HepG2 (cell line): ENCODE measurements at regions not wholly inside any gene's neighbourhood (a gene's known extent, or its start where the extent isn't known, plus 50 kb on each side); places are given as distances from the start of the nearest gene placed in this dataset.

Experiments
- ATAC-seq: fragments of 200-7000 bp; cut with Tn5 transposase; 3 replicates; pipeline ENCODE4 v1.9.1; 2020; ENCODE audit warnings: mild to moderate bottlenecking, moderate library complexity
- BruUV-seq: library from RNA; stranded (reverse); fragments of 400-500 nt; replicated peaks from 2 replicates; lab custom pipeline; 2021; lab: Mats Ljungman, UMichigan
- CTCF ChIA-PET: fragments of 300-600 bp; formaldehyde crosslinking; extraction: SDS; loops from one replicate; lab custom pipeline; 2021; ENCODE audit warnings: low total read pairs, inconsistent platforms, low intra/inter-chr PET ratio; lab: Yijun Ruan, JAX
- POLR2A ChIA-PET: fragments of 350-600 bp; sonication (Branson Sonifier 250); formaldehyde crosslinking; loops from one replicate; lab custom pipeline; 2020; ENCODE audit warnings: antibody characterized with exemption, inconsistent platforms; lab: Yijun Ruan, JAX
- DNase-seq: peaks from one replicate; pipeline ENCODE4 v3.0.0-alpha.2; 2015; ENCODE audit warnings: low spot score
- FAIRE-seq: peaks from 3 replicates; lab custom pipeline; 2011; peaks lifted over from hg19 to GRCh38; lab: Jason Lieb, UNC
- H2AFZ ChIP-seq: one replicate; pipeline ENCODE4 v1.6.1; 2011; ENCODE audit warnings: low read length, inconsistent platforms
- H3K27ac ChIP-seq: fragments of 300-600 bp; 3 replicates; pipeline ENCODE4 v1.8.0; 2011; ENCODE audit warnings: mixed run types, mild to moderate bottlenecking, mixed read lengths, low read length, inconsistent platforms; ENCODE audit not compliant: insufficient read depth; ENCODE audit errors: extremely low read length
- H3K27me3 ChIP-seq, 2 experiments: fragments of 200-600 bp in 1 of 2; 2 replicates in 1 of 2; 3 replicates in 1 of 2; pipeline versions ENCODE4 v1.6.0 to v1.8.0; 2011; ENCODE audit warnings: low read length in 2 of 2, mild to moderate bottlenecking in 2 of 2, moderate library complexity in 2 of 2, inconsistent platforms in 1 of 2; ENCODE audit not compliant: insufficient read depth in 2 of 2, control insufficient read depth in 1 of 2
- H3K36me3 ChIP-seq, 2 experiments: fragments of 200-600 bp in 1 of 2; replicated peaks in 1 of 2; 2 replicates in 1 of 2; 3 replicates in 1 of 2; pipeline versions ENCODE4 v1.5.1 to v1.8.0; 2011; ENCODE audit warnings: low read length in 2 of 2, inconsistent platforms in 1 of 2; ENCODE audit not compliant: insufficient read depth in 2 of 2, control insufficient read depth in 1 of 2
- H3K4me1 ChIP-seq: 2 replicates; pipeline ENCODE4 v1.5.1; 2012; ENCODE audit warnings: low read length, inconsistent platforms; ENCODE audit not compliant: insufficient read depth
- H3K4me2 ChIP-seq: 2 replicates; pipeline ENCODE4 v1.6.0; 2011; ENCODE audit warnings: low read depth, low read length, inconsistent platforms
- H3K4me3 ChIP-seq, 3 experiments: fragments of 200-600 bp in 1 of 3; sonication (generic), shearing (Covaris generic) in 1 of 3; replicated peaks in 1 of 3; 2 replicates each; pipeline ENCODE4 v1.5.1; 2011 to 2016; ENCODE audit warnings: low read length in 3 of 3, inconsistent platforms in 2 of 3, low read depth in 2 of 3, mild to moderate bottlenecking in 2 of 3, control low read depth in 1 of 3, mixed read lengths in 1 of 3; ENCODE audit not compliant: insufficient read depth in 1 of 3
- H3K79me2 ChIP-seq: one replicate; pipeline ENCODE4 v1.6.1; 2011; ENCODE audit warnings: low read length, inconsistent platforms; ENCODE audit not compliant: insufficient read depth
- H3K9ac ChIP-seq: 2 replicates; pipeline ENCODE4 v1.6.0; 2011; ENCODE audit warnings: mild to moderate bottlenecking, low read depth, low read length, inconsistent platforms; ENCODE audit not compliant: insufficient read depth
- H3K9me3 ChIP-seq: 2 replicates; pipeline ENCODE4 v1.5.1; 2012; ENCODE audit warnings: mild to moderate bottlenecking, low read length
- H4K20me1 ChIP-seq: 2 replicates; pipeline ENCODE4 v1.6.0; 2011; ENCODE audit warnings: inconsistent platforms, mild to moderate bottlenecking, low read length, moderate library complexity; ENCODE audit not compliant: insufficient read depth
- ATF3 ChIP-seq: sonication (generic); formaldehyde crosslinking; IDR thresholded peaks from 2 replicates; pipeline ENCODE4 v1.4.0; 2020; ENCODE audit warnings: missing genetic modification reagents
- KLF6 ChIP-seq: IDR thresholded peaks from 2 replicates; pipeline ENCODE4 v1.8.0; 2016; ENCODE audit warnings: missing biosample characterization, missing genetic modification reagents
- MEIS1 ChIP-seq: sonication (generic); formaldehyde crosslinking; IDR thresholded peaks from 2 replicates; pipeline ENCODE4 v1.9.0; 2021; ENCODE audit warnings: mild to moderate bottlenecking, missing genetic modification reagents, moderate library complexity, borderline replicate concordance
- MLX ChIP-seq: IDR thresholded peaks from 2 replicates; pipeline ENCODE4 v1.6.1; 2016
- MYC ChIP-seq: sonication (generic); formaldehyde crosslinking; IDR thresholded peaks from 2 replicates; pipeline ENCODE4 v1.9.0; 2021; ENCODE audit warnings: missing genetic modification reagents, borderline replicate concordance
- NR2F6 ChIP-seq, 2 experiments: IDR thresholded peaks; 2 replicates each; pipeline ENCODE4 v1.6.1; 2016; ENCODE audit warnings: antibody characterized with exemption in 1 of 2, mild to moderate bottlenecking in 1 of 2
- REL ChIP-seq: sonication (generic); formaldehyde crosslinking; conservative IDR thresholded peaks from 2 replicates; pipeline ENCODE4 v1.8.0; 2022; ENCODE audit warnings: mild to moderate bottlenecking, missing genetic modification reagents, moderate library complexity
- REPIN1 ChIP-seq: sonication (generic); formaldehyde crosslinking; IDR thresholded peaks from 2 replicates; pipeline ENCODE4 v1.8.0; 2022; ENCODE audit warnings: missing genetic modification reagents, low read depth, mild to moderate bottlenecking, borderline replicate concordance
- ZBTB8A ChIP-seq: sonication (generic); formaldehyde crosslinking; IDR thresholded peaks from 2 replicates; pipeline ENCODE4 v1.4.0; 2020; ENCODE audit warnings: mild to moderate bottlenecking, low read depth, missing genetic modification reagents, borderline replicate concordance
- ZKSCAN8 ChIP-seq: IDR thresholded peaks from 2 replicates; pipeline ENCODE4 v1.6.1; 2016; ENCODE audit warnings: borderline replicate concordance, missing genetic modification reagents, missing compliant biosample characterization
- ZNF274 ChIP-seq: sonication (generic); formaldehyde crosslinking; IDR thresholded peaks from 2 replicates; pipeline ENCODE4 v1.5.1; 2020; ENCODE audit warnings: mild to moderate bottlenecking, missing genetic modification reagents
- ZNF292 ChIP-seq: sonication (generic); formaldehyde crosslinking; IDR thresholded peaks from 2 replicates; pipeline ENCODE4 v1.8.1; 2022; ENCODE audit warnings: mild to moderate bottlenecking, low read depth, missing genetic modification reagents, borderline replicate concordance
- ZNF331 ChIP-seq: sonication (generic); formaldehyde crosslinking; IDR thresholded peaks from 2 replicates; pipeline ENCODE4 v1.4.0; 2020; ENCODE audit warnings: missing genetic modification reagents
- ZNF512B ChIP-seq: sonication (generic); formaldehyde crosslinking; IDR thresholded peaks from 2 replicates; pipeline ENCODE4 v1.5.1; 2020; ENCODE audit warnings: missing genetic modification reagents, mild to moderate bottlenecking, borderline replicate concordance
- ZNF563 ChIP-seq: sonication (generic); formaldehyde crosslinking; IDR thresholded peaks from 2 replicates; pipeline ENCODE4 v1.8.0; 2022; ENCODE audit warnings: mild to moderate bottlenecking, moderate library complexity, missing genetic modification reagents
- ZNF570 ChIP-seq: sonication (generic); formaldehyde crosslinking; IDR thresholded peaks from 2 replicates; pipeline ENCODE4 v1.4.0; 2020; ENCODE audit warnings: mild to moderate bottlenecking, missing genetic modification reagents, borderline replicate concordance
- ZNF83 ChIP-seq: sonication (generic); formaldehyde crosslinking; IDR thresholded peaks from 2 replicates; pipeline ENCODE4 v1.4.0; 2020; ENCODE audit warnings: missing genetic modification reagents, mild to moderate bottlenecking, borderline replicate concordance
- ZNF883 ChIP-seq: sonication (generic); formaldehyde crosslinking; IDR thresholded peaks from 2 replicates; pipeline ENCODE4 v1.5.1; 2020; ENCODE audit warnings: mild to moderate bottlenecking, missing genetic modification reagents; ENCODE audit errors: not compliant biosample characterization
- WGBS: methylation state at CpG from one replicate; pipeline ENCODE4 v1.1.6; 2017; ENCODE audit warnings: low lambda C conversion rate; 5-methylcytosine and 5-hydroxymethylcytosine counted together
- in situ Hi-C: cut with HindIII; loops from 2 replicates; pipeline ENCODE4 v1.10.0; 2017; ENCODE audit warnings: low pct_unique_long_range_greater_than_20kb; ENCODE audit not compliant: extremely low pct_ligation_motif_present
- intact Hi-C: fragments of 100-400 bp; cut with micrococcal nuclease; formaldehyde crosslinking; loops from one replicate; pipeline ENCODE4 v1.10.0; 2022; ENCODE audit not compliant: unreplicated experiment

GRCh38 chr18:38670486-38670885, 1104.9 kb upstream of the CELF4 start:
- Histone ChIP-seq H3K79me2 (no peaks in the 10 kb centered on the region), H3K27me3 (no peaks in the 10 kb centered on the region; a peak in 1 of 5 replicates), H3K27ac (no peak overlapping the region), H3K4me3 (no peak overlapping the region), H3K9me3 (peaks cover 6% of the 10 kb centered on the region; the same call in 1 of the 2 replicates), H3K4me2 (no peak overlapping the region), H3K4me1 (no peaks in the 10 kb centered on the region), H3K36me3 (no peaks in the 10 kb centered on the region), H3K9ac (no peak overlapping the region), H2AFZ (no peak overlapping the region), H4K20me1 (no peaks in the 10 kb centered on the region)
- in situ Hi-C loops (no loop called here), intact Hi-C loops (no loop called here)
- DNase-seq = no peak
- ATAC-seq = no peak
- POLR2A ChIA-PET = no interaction called here
- no TSS peak for BruUV-seq
- CTCF ChIA-PET = no interaction called here
- FAIRE-seq = no peak
- TF ChIP-seq REL (CRISPR knock-in tag) (no peak), ZNF292 (CRISPR knock-in tag) (no peak), MYC (CRISPR knock-in tag) (no peak), ZNF570 (no peak), ZNF331 (CRISPR knock-in tag) (no peak), NR2F6 (IDR thresholded peaks at IDR 0.05) (no peak), NR2F6 (CRISPR knock-in tag; IDR thresholded peaks at IDR 0.05) (no peak), ZNF883 (no peak)

- H3K27me3 ChIP-seq = no peaks in the 10 kb centered on the region; a peak in 1 of 5 replicates
- ATAC-seq = no peak
- no peak for DNase-seq
- in situ Hi-C loops (no loop called here), intact Hi-C loops (no loop called here)
- 0% methylated on average over 1 of the region's 1 CpG for WGBS
- H3K4me1 ChIP-seq = no peaks in the 10 kb centered on the region
- CTCF ChIA-PET = no interaction called here
- no peak overlapping the region for H3K4me2 ChIP-seq
- H3K36me3 ChIP-seq = no peaks in the 10 kb centered on the region
- no peak for FAIRE-seq
- BruUV-seq = no TSS peak
- H3K9me3 ChIP-seq = no peaks in the 10 kb centered on the region
- no peak overlapping the region for H3K9ac ChIP-seq
- H4K20me1 ChIP-seq = no peaks in the 10 kb centered on the region
- H3K79me2 ChIP-seq = no peaks in the 10 kb centered on the region
- no peak overlapping the region for H3K27ac ChIP-seq
- POLR2A ChIA-PET = no interaction called here
- no peak overlapping the region for H2AFZ ChIP-seq
- H3K4me3 ChIP-seq = no peak overlapping the region
- TF ChIP-seq MEIS1 (CRISPR knock-in tag) (no peak), ZKSCAN8 (CRISPR knock-in tag) (no peak), ZNF83 (no peak), ZNF512B (CRISPR knock-in tag) (no peak), KLF6 (CRISPR knock-in tag) (no peak), ZNF563 (no peak), ZNF274 (CRISPR knock-in tag) (no peak), ATF3 (no peak), ZBTB8A (CRISPR knock-in tag) (no peak), MLX (CRISPR knock-in tag) (no peak), REPIN1 (CRISPR knock-in tag) (no peak)
Measured at GRCh38 chr18:38664929-38665328, 1099.3 kb upstream of the CELF4 start.
